ENCODE measurements at regions not wholly inside any gene's neighbourhood (a gene's known extent, or its start where the extent isn't known, plus 50 kb on each side); places are given as distances from the start of the nearest gene placed in this dataset.

GRCh38 chr4:123813901-123814300 is 417.3 kb downstream of the SPRY1 start:
- Mint-ChIP-seq H3K9me3 (no peaks in the 10 kb centered on the region), H3K36me3 (ENCODE audit: low read depth) (no peaks in the 10 kb centered on the region), H3K27ac (no peak overlapping the region), H3K27me3 (ENCODE audit: low read depth) (no peaks in the 10 kb centered on the region), H3K4me3 (ENCODE audit: low read depth) (no peak overlapping the region), H3K4me1 (ENCODE audit: low read depth) (no peaks in the 10 kb centered on the region)
- no peak for DNase-seq (ENCODE audit: low spot score)
- intact Hi-C loops (cut with micrococcal nuclease) = no loop called here

GRCh38 chr4:123816462-123816861 is 419.9 kb downstream of the SPRY1 start:
- no peak overlapping the region for H3K27ac Mint-ChIP-seq
- no peaks in the 10 kb centered on the region for H3K9me3 Mint-ChIP-seq
- DNase-seq (ENCODE audit: low spot score) = no peak
- H3K36me3 Mint-ChIP-seq (ENCODE audit: low read depth) = no peaks in the 10 kb centered on the region
- H3K4me1 Mint-ChIP-seq (ENCODE audit: low read depth) = no peaks in the 10 kb centered on the region
- no peak overlapping the region for H3K4me3 Mint-ChIP-seq (ENCODE audit: low read depth)
- H3K27me3 Mint-ChIP-seq (ENCODE audit: low read depth) = no peaks in the 10 kb centered on the region
- intact Hi-C loops (cut with micrococcal nuclease) = no loop called here

GRCh38 chr4:123817025-123817688 is 420.6 kb downstream of the SPRY1 start:
- H3K4me1 Mint-ChIP-seq (ENCODE audit: low read depth) = no peaks in the 10 kb centered on the region
- DNase-seq (ENCODE audit: low spot score) = no peak
- no peak overlapping the region for H3K27ac Mint-ChIP-seq
- H3K27me3 Mint-ChIP-seq (ENCODE audit: low read depth) = no peaks in the 10 kb centered on the region
- H3K36me3 Mint-ChIP-seq (ENCODE audit: low read depth) = no peaks in the 10 kb centered on the region
- intact Hi-C loops (cut with micrococcal nuclease) = no loop called here
- no peak overlapping the region for H3K4me3 Mint-ChIP-seq (ENCODE audit: low read depth)
- no peaks in the 10 kb centered on the region for H3K9me3 Mint-ChIP-seq

- Mint-ChIP-seq H3K9me3 (no peaks in the 10 kb centered on the region), H3K4me1 (ENCODE audit: low read depth) (no peaks in the 10 kb centered on the region)
- DNase-seq (ENCODE audit: low spot score) = no peak
These were observed 422.9 kb downstream of the SPRY1 start for GRCh38 chr4:123819362-123820035.

GRCh38 chr4:123821861-123822260 is 425.3 kb downstream of the SPRY1 start:
- Mint-ChIP-seq H3K4me1 (ENCODE audit: low read depth) (no peaks in the 10 kb centered on the region), H3K36me3 (ENCODE audit: low read depth) (no peaks in the 10 kb centered on the region), H3K9me3 (no peaks in the 10 kb centered on the region), H3K4me3 (ENCODE audit: low read depth) (no peak overlapping the region), H3K27me3 (ENCODE audit: low read depth) (peaks cover 2% of the 10 kb centered on the region), H3K27ac (no peak overlapping the region)
- intact Hi-C loops (cut with micrococcal nuclease) = no loop called here
- DNase-seq (ENCODE audit: low spot score) = no peak

More at GRCh38 chr4:123819362-123820035, 422.9 kb downstream of the SPRY1 start:
- H3K4me3 Mint-ChIP-seq (ENCODE audit: low read depth) = no peak overlapping the region
- intact Hi-C loops (cut with micrococcal nuclease) = no loop called here
- no peak overlapping the region for H3K27ac Mint-ChIP-seq
- H3K36me3 Mint-ChIP-seq (ENCODE audit: low read depth) = no peaks in the 10 kb centered on the region
- H3K27me3 Mint-ChIP-seq (ENCODE audit: low read depth) = no peaks in the 10 kb centered on the region

GRCh38 chr4:123822353-123822752 is 425.8 kb downstream of the SPRY1 start:
- intact Hi-C loops (cut with micrococcal nuclease) = no loop called here
- no peak overlapping the region for H3K27ac Mint-ChIP-seq
- H3K9me3 Mint-ChIP-seq = no peaks in the 10 kb centered on the region
- no peaks in the 10 kb centered on the region for H3K4me1 Mint-ChIP-seq (ENCODE audit: low read depth)
- H3K4me3 Mint-ChIP-seq (ENCODE audit: low read depth) = no peak overlapping the region
- no peaks in the 10 kb centered on the region for H3K36me3 Mint-ChIP-seq (ENCODE audit: low read depth)
- H3K27me3 Mint-ChIP-seq (ENCODE audit: low read depth) = peaks cover 2% of the 10 kb centered on the region
- no peak for DNase-seq (ENCODE audit: low spot score)

GRCh38 chr4:123823244-123823643 is 426.6 kb downstream of the SPRY1 start:
- H3K9me3 Mint-ChIP-seq = no peaks in the 10 kb centered on the region
- no peak for DNase-seq (ENCODE audit: low spot score)
- H3K4me1 Mint-ChIP-seq (ENCODE audit: low read depth) = no peaks in the 10 kb centered on the region
- no peak overlapping the region for H3K4me3 Mint-ChIP-seq (ENCODE audit: low read depth)
- peaks cover 2% of the 10 kb centered on the region for H3K27me3 Mint-ChIP-seq (ENCODE audit: low read depth)
- H3K27ac Mint-ChIP-seq = no peak overlapping the region
- intact Hi-C loops (cut with micrococcal nuclease) = no loop called here
- no peaks in the 10 kb centered on the region for H3K36me3 Mint-ChIP-seq (ENCODE audit: low read depth)

- Mint-ChIP-seq H3K4me3 (ENCODE audit: low read depth) (no peak overlapping the region), H3K36me3 (ENCODE audit: low read depth) (no peaks in the 10 kb centered on the region), H3K27ac (no peak overlapping the region), H3K27me3 (ENCODE audit: low read depth) (peaks cover 2% of the 10 kb centered on the region), H3K4me1 (ENCODE audit: low read depth) (no peaks in the 10 kb centered on the region), H3K9me3 (no peaks in the 10 kb centered on the region)
- intact Hi-C loops (cut with micrococcal nuclease) = no loop called here
- no peak for DNase-seq (ENCODE audit: low spot score)
These were observed 427.9 kb downstream of the SPRY1 start for GRCh38 chr4:123824524-123824923.

GRCh38 chr4:123825596-123826291 is 429.1 kb downstream of the SPRY1 start:
- Mint-ChIP-seq H3K27ac (no peak overlapping the region), H3K9me3 (no peaks in the 10 kb centered on the region), H3K27me3 (ENCODE audit: low read depth) (peaks cover 2% of the 10 kb centered on the region), H3K4me3 (ENCODE audit: low read depth) (no peak overlapping the region), H3K4me1 (ENCODE audit: low read depth) (no peaks in the 10 kb centered on the region), H3K36me3 (ENCODE audit: low read depth) (no peaks in the 10 kb centered on the region)
- intact Hi-C loops (cut with micrococcal nuclease) = no loop called here
- DNase-seq (ENCODE audit: low spot score) = no peak

GRCh38 chr4:123826896-123827295 is 430.3 kb downstream of the SPRY1 start:
- Mint-ChIP-seq H3K4me1 (ENCODE audit: low read depth) (no peaks in the 10 kb centered on the region), H3K4me3 (ENCODE audit: low read depth) (no peak overlapping the region), H3K27me3 (ENCODE audit: low read depth) (peaks cover 2% of the 10 kb centered on the region), H3K9me3 (no peaks in the 10 kb centered on the region), H3K36me3 (ENCODE audit: low read depth) (no peaks in the 10 kb centered on the region), H3K27ac (no peak overlapping the region)
- no peak for DNase-seq (ENCODE audit: low spot score)
- intact Hi-C loops (cut with micrococcal nuclease) = no loop called here

GRCh38 chr4:123827511-123827910 is 430.9 kb downstream of the SPRY1 start:
- H3K27me3 Mint-ChIP-seq (ENCODE audit: low read depth) = peaks cover 2% of the 10 kb centered on the region
- intact Hi-C loops (cut with micrococcal nuclease) = no loop called here

GRCh38 chr4:123830930-123831329 is 434.3 kb downstream of the SPRY1 start:
- no peaks in the 10 kb centered on the region for H3K9me3 Mint-ChIP-seq
- H3K4me3 Mint-ChIP-seq (ENCODE audit: low read depth) = no peak overlapping the region
- H3K36me3 Mint-ChIP-seq (ENCODE audit: low read depth) = no peaks in the 10 kb centered on the region
- no peak overlapping the region for H3K27ac Mint-ChIP-seq
- H3K4me1 Mint-ChIP-seq (ENCODE audit: low read depth) = no peaks in the 10 kb centered on the region
- no peaks in the 10 kb centered on the region for H3K27me3 Mint-ChIP-seq (ENCODE audit: low read depth)
- intact Hi-C loops (cut with micrococcal nuclease) = no loop called here
- no peak for DNase-seq (ENCODE audit: low spot score)

More at GRCh38 chr4:123827511-123827910, 430.9 kb downstream of the SPRY1 start:
- Mint-ChIP-seq H3K36me3 (ENCODE audit: low read depth) (no peaks in the 10 kb centered on the region), H3K27ac (no peak overlapping the region), H3K4me1 (ENCODE audit: low read depth) (no peaks in the 10 kb centered on the region), H3K4me3 (ENCODE audit: low read depth) (no peak overlapping the region), H3K9me3 (no peaks in the 10 kb centered on the region)
- DNase-seq (ENCODE audit: low spot score) = no peak

All from activated T-helper 2 cell treated with anti-CD3 and anti-CD28 coated beads, Interferon-gamma antibody, Interleukin-2, Interleukin-4, amounts not matched to agents 10 μg/mL and 5 μg/mL and 100 μg/mL, durations not matched to agents 14 hours and 24 hours and 36 hours (primary cell).